Activated T-cell treated with anti-CD3 and anti-CD28 coated beads, Interleukin-2, amount 50 U/mL, for 48 hours (primary cell): ENCODE measurements at regions not wholly inside any gene's neighbourhood (a gene's known extent, or its start where the extent isn't known, plus 50 kb on each side); places are given as distances from the start of the nearest gene placed in this dataset.

Experiments
- DNase-seq, 2 experiments: peaks; one replicate each; pipeline ENCODE4 v3.0.0-alpha.2; 2020

DNA sequence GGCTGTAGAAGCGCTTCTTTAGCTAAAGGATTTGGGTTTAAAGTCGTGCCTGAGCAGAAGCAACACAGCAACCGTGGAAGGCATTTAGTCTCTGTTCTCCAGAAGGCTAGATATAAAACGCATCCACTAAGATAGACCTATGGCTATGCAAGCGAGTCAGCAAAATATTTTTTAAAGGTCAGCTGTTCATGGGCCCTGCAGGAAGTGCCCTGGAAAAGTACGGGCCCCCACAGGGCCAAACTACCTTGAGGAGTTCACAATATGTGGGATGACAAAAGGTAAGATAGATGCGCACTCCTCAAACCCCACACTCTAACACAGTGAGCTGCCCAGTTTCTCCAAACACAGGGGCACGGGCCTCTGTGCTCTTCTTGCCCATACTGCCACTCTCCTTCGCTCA is 261.6 kb downstream of the VPS13C start:
- DNase-seq: no peak

- no peak for DNase-seq
Observed at GRCh38 chr15:61796056-61796455, 264.2 kb downstream of the VPS13C start.

DNA sequence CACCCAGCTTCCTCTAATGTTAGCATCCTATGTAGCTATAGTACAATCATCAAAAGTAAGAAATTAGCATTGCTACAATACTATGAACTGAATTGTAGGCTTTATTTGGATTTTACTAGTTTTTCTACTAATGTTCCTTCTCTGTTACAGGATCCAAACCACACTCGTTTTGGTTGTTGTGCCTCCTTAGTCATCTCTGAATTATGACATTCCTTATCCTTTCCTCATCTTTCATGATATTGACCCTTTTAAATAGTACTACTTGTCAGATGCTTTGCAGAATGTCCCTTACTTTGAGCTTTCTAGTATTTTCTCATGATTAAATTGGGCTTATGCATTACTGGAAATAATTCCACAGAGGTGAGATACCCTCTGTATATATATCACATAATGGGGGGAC is 265.4 kb downstream of the VPS13C start:
- no peak for DNase-seq

DNA sequence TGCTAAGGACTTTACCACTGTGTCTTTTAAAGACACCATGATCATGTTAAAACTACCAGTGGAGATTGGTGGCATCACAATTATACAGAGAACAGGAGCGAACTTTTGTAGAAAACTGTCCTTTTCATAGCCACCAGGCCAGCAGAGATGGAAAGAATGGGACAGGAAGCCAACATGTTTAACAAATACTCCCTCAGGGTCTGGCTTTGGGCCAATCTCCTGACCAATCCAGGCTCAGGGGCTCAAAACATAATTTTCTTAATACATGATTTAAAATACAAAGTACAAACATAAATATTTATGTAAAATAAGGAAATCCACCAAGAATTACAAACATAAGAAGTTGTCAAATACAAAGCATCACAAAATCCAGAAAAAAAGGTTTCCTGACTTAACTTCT is 266.0 kb downstream of the VPS13C start:
- no peak for DNase-seq

DNA sequence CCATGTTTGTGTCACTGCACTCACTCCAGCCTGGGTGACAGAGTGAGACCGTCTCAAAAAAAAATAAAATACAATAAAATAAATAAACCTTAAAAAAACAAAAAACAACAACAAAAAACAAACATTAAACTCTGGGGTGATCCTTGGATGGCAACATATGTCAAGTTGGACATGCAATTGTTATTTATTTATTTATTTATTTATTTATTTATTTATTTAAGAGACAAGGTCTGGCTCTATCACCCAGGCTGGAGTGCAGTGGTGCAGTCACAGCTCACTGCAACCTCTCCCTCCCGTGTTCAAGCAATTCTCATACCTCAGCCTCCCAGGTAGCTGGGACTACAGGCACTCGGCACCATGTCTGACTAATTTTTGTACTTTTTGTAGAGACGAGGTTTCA is 275.5 kb downstream of the VPS13C start:
- DNase-seq: no peak

- no peak for DNase-seq
Observed at GRCh38 chr15:61780278-61780980, 279.8 kb downstream of the VPS13C start.

DNA sequence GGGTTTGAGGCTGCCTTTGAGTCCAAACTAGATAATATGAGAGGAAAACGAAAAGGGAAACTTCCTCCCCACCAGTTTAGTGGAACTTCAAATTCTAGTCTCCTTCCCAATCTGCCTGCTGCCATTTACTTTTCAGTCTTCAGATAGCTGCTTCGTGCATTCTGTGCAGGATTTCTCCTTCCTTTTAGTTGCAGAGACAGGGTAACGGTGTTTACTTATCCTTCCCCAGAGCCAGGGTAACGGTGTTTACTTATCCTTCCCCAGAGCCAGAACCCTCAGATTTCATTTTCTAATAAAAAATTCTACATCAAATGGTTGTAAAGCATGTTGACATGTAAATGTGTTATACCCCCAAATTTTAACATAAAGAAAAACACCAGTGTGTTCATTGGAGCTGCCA is 282.6 kb downstream of the VPS13C start:
- DNase-seq: no peak

GRCh38 chr15:61769557-61769956 is 290.7 kb downstream of the VPS13C start:
- DNase-seq: no peak

DNA sequence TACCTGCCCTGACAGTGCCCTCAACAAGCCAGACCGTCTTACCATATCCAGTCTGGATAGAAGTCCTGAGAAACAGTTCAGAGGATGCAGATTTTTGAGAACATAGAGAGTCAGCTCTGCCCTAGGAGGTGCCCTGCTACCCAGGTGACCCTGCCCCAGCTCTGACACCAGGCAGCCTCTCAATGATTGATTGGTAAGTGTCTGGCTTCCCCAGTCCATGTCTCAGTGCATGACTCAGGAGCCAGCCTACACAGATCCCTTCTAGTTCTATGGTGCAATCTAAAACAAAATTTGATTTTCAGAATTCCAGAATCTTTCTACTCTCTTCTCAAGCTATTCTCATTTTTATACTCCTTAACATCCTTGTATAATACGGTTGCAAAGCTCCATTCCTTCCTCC is 292.1 kb downstream of the VPS13C start:
- DNase-seq: no peak

- no peak for DNase-seq
Observed at GRCh38 chr15:61764981-61765380, 295.3 kb downstream of the VPS13C start.

DNA sequence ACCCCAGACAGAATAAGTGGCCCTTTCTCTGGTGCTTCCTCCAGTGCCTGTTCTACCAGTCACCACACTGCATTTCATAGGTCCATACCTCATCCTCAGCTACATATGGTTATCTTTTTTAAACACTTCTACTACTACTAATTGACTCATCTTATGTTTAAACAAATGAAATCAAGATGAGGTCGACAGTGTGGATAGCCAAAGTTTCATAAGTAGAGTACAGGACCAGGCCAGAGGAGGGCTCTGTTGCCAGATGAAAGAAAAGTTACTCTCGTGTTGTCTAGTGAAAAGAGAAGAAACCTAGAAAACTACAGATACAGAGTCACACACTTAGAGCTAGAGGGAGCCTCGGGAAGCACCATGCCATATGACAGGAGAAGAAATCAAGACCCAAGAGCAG is 296.1 kb downstream of the VPS13C start:
- no peak for DNase-seq

DNA sequence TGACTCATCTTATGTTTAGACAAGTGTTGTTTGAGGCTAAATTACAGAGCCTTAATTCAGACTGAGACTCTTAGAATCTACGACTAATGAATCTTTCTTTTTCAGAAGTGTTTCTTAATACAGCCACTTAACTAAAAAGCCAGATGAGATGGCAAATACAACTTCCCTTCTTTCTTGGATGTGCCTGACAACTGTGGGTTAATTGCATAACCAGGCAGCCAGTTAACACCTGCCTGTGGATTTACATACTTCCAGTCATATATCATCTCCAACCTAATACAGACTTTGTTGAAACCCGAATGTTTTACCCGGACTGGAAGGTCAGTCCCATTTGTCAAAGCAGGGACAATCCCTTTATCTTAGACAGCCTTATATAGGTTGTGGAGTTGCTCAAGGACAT is 297.6 kb downstream of the VPS13C start:
- no peak for DNase-seq

- no peak for DNase-seq
Observed at GRCh38 chr15:61759639-61760038, 300.6 kb downstream of the VPS13C start.

GRCh38 chr15:61756071-61756820 is 304.0 kb downstream of the VPS13C start:
- DNase-seq: no peak

- DNase-seq: no peak
Observed at GRCh38 chr15:61755467-61755866, 304.8 kb downstream of the VPS13C start.

DNA sequence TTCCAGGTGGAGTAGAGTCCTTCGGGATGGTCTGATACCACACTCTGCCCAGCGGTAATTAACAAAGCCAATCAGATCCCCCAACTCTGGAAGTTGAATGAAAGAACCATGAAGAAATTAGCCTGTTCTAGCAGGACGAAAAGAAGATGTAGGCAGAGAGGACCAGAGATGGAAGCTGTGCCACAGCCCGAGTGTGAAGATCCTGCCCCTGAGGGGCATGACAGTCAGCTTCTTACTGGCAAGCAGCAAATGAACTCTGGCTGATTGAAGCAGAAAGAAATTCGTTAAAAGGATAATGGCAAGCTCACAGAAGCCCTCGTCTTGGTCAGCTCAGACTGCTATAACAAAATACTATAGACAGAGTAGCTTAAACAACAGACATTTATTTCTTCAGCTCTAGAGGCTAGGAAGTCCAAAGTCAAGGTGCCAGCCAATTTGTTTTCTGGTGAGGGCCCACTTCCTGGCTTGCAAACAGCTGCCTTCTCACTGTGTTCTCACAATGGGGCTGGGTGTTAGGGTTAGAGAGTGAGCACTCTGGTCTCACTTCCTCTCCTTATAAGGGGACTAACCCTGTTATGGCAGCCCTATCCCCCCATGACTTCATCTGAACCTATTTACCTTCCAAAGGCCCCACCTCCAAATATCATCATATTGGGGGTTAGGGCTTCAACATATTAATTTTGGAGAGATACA is 307.1 kb downstream of the VPS13C start:
- no peak for DNase-seq

DNA sequence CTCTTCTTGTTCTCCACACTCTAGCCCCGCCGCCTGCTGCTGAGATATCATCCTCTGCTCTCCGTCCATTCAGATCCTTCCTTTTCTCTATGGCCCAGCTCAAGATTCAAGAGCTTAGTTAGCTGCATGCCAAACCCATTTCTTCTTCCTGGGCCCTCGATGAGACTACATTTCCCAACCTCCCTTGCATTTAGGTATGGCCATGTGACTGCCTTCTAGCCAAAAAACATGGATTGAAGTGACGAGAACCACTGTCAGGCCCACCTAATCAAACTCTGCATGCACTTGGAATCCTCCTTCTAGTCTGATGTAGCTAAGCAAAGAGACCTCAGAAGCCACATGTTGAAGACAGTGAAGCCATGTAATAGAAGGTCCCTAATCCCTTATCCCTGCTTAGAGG is 308.2 kb downstream of the VPS13C start:
- DNase-seq: no peak

DNA sequence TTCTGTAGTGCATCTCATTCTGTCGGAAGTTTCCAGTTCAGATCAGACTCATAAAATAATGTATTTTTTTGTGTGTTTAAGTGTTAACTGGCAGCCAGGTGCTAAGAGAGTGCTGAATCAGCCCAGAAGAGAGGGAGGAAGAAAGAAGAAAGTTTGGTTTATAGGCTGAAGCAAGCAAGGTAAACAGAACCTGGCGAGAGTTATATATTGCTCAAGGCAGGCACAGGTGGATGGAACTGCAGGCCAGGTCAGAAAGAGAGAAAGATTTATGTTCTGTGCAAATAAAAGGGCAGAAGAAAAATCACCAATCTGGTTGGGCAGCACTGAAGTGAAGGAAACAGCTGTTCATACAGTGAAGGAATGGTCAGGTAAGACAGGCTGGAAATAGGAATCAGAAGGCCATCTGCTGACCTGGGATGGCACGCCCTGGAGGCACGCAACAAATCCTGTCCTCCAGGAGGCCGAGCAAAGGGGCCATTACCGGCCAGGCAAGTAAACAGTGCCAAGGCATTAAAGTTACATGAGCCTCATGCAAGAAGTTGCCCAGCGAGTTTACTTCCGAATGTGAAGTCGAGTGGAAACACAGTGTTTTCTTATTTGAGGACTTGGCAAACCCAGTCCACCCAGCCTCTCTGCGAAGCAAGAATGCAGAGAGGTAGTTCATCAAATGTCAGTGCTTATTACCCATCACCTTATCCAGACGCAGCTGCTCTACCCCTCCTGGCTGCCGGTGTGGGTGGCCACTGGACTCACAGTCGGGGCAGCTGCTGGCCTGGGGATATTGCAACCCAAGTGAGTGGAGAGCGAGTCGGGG is 309.8 kb downstream of the VPS13C start:
- DNase-seq: no peak

- no peak for DNase-seq
Observed at GRCh38 chr15:61749169-61749568, 311.1 kb downstream of the VPS13C start.

DNA sequence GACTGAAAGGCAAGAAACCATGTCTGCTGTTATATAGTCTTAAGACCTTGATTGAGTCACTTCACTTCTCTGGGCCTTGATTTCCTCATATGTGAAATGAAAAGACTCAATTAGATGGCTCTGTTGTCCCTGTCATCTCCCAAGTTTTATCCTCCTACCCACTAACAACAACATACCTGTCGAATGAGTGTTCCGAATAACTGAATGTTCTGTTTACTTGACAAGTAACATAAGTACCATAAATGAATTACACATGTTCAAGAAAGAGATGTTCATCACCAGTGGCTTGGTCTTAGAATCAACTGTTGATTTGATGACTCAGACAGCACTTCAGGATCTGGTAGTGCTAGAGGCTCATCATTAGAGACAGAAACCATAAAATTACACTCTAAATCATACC is 311.7 kb downstream of the VPS13C start:
- no peak for DNase-seq

GRCh38 chr15:61746589-61746988 is 313.7 kb downstream of the VPS13C start:
- no peak for DNase-seq

DNA sequence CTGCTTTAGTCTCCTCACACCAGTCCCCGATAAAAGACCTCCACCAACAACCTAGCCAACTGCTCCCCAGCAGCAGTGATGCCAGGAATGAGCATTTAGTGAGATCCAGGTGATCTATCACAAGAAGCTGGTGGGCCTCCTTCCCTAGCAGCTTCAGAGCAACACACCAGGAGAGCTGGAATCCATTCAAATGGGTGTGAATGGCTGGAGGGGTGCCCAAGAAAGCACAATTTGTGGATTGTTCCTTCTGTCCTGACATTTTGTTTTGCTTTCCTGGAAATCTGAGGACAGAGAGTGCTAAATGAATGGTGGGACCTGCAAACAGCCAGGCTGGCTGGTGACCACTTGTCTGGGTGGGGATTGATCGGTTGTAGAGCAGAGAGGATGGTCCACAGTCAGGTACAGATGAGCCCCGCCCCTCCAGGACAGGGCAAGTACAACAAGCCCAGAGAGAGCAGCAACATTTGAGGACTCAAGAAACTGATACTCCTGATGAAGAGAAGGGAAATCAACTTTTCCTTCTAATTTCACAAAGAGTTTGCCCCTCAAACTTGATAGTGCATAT is 316.8 kb downstream of the VPS13C start:
- DNase-seq: no peak

DNA sequence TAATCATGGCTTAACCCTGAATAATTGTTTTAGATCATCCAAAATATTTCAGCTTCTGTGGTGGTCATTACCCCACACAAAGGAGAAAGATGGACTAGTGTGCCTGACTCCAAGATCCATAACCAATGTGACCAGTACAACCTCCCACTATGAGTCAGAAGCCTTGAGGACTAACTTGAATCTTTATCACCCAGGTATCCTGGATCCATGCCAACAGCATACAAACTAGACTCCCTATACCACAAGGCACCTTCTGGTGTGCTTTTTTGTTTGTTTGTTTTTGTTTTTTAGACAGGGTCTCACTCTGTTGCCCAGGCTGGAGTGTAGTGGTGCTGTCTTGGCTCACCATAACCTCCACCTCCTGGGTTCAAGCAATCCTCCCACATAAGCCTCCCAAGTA is 317.7 kb downstream of the VPS13C start:
- no peak for DNase-seq
